Body of pancreas (tissue), 4 donors: ENCODE measurements at regions not wholly inside any gene's neighbourhood (a gene's known extent, or its start where the extent isn't known, plus 50 kb on each side); places are given as distances from the start of the nearest gene placed in this dataset.
"Not testable (repeated sequence)": the region's sequence is repeated elsewhere in the genome, so short reads cannot be mapped to it uniquely, and the experiment has no call there.

ENCODE experiments used
- POLR2A ChIP-seq, 3 donors: fragments of 450-650 bp; IDR thresholded peaks; one replicate each; pipeline ENCODE4 v1.6.1; 2016; ENCODE audit warnings: antibody characterized with exemption in 3 of 3, mild to moderate bottlenecking in 2 of 3
- TF ChIP-seq, protein P1 (sequence below), 7 experiments: fragments of 450-650 bp in 4 of 7; fragments of 200-600 bp in 3 of 7; sonication (generic) in 3 of 7; IDR thresholded peaks; one replicate each; pipeline ENCODE4 v1.5.1; 2016 to 2019; ENCODE audit warnings: antibody characterized with exemption in 7 of 7

DNA sequence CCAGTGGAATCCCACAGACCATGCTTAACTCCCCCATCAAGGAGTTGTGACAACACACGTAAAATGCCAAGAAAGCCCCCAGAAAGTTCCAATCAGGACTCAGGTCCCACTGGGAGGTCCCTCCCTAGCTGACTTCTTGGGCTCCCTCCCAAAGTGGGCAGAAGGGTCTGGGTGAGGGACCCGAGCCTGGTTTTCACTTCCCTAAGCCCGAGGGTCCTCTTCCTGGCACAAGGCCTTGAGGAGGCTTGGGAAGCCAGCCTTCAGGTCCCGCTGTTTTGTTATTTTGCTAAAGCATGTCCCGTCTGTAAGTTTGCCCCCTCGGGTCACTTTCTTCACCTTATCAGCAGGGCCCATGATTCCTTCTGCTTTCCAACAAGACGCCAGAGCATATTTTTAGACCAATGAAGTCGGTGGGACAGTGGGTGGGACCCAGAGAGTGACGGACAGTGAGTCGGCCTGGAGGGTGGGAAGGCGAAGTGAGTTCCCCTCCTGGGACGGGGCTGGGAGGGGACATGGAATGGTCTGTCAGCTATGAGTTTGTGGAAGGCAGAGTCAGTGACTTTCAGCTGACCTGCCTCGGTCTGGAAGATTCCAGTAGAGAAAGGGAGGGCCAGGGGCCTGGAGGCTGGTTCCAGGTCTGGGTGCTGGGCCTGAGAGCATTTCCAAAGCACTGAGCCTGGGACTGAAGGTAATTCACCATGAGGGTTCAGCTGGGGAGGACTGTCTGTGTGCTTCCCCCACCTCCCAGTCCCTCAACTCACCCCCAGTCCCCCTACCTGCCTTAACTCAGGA is 261.3 kb downstream of the GOLGA6L6 start:
- TF ChIP-seq, protein P1, sequence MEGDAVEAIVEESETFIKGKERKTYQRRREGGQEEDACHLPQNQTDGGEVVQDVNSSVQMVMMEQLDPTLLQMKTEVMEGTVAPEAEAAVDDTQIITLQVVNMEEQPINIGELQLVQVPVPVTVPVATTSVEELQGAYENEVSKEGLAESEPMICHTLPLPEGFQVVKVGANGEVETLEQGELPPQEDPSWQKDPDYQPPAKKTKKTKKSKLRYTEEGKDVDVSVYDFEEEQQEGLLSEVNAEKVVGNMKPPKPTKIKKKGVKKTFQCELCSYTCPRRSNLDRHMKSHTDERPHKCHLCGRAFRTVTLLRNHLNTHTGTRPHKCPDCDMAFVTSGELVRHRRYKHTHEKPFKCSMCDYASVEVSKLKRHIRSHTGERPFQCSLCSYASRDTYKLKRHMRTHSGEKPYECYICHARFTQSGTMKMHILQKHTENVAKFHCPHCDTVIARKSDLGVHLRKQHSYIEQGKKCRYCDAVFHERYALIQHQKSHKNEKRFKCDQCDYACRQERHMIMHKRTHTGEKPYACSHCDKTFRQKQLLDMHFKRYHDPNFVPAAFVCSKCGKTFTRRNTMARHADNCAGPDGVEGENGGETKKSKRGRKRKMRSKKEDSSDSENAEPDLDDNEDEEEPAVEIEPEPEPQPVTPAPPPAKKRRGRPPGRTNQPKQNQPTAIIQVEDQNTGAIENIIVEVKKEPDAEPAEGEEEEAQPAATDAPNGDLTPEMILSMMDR (IDR thresholded peaks at IDR 0.05) = not testable (repeated sequence)
- TF ChIP-seq POLR2A (IDR thresholded peaks at IDR 0.05) = not testable (repeated sequence)
